A673 (cell line): ENCODE measurements at regions not wholly inside any gene's neighbourhood (a gene's known extent, or its start where the extent isn't known, plus 50 kb on each side); places are given as distances from the start of the nearest gene placed in this dataset.

Experiments used
- EZH2 ChIP-seq: fragments of 200-600 bp; sonication (generic); IDR thresholded peaks from 2 replicates; pipeline ENCODE4 v1.6.1; 2017; ENCODE audit warnings: borderline replicate concordance, low read depth, mild to moderate bottlenecking, mixed read lengths, antibody characterized with exemption, low read length; ENCODE audit not compliant: poor library complexity, severe bottlenecking
- TF ChIP-seq, protein P1 (sequence below): fragments of 300-800, 200-600 bp; sonication (generic); conservative IDR thresholded peaks from 2 replicates; pipeline ENCODE4 v1.5.1; 2017; ENCODE audit warnings: low read depth, mild to moderate bottlenecking, antibody characterized with exemption, low read length, moderate library complexity, mixed read lengths

DNA sequence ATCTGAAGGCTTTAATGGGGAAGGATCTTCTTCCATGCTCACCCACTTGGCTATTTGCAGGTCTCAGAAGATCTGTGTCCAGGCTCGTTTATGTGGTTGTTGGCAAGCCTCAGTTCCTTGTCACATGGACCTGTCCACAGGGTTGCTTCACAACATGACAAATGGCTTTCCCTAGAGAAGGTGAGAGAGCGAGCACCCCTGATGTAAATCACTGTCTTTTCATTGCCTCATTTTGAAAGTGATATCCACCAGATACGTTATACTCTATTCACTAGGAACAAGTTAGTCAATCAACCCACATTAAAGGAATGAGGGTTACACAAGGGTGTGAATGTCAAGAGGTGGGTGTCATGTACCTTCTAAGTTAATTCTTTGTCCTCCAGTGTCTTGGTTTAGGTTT is 433.3 kb downstream of the RPS6KC1 start:
- TF ChIP-seq, protein P1, sequence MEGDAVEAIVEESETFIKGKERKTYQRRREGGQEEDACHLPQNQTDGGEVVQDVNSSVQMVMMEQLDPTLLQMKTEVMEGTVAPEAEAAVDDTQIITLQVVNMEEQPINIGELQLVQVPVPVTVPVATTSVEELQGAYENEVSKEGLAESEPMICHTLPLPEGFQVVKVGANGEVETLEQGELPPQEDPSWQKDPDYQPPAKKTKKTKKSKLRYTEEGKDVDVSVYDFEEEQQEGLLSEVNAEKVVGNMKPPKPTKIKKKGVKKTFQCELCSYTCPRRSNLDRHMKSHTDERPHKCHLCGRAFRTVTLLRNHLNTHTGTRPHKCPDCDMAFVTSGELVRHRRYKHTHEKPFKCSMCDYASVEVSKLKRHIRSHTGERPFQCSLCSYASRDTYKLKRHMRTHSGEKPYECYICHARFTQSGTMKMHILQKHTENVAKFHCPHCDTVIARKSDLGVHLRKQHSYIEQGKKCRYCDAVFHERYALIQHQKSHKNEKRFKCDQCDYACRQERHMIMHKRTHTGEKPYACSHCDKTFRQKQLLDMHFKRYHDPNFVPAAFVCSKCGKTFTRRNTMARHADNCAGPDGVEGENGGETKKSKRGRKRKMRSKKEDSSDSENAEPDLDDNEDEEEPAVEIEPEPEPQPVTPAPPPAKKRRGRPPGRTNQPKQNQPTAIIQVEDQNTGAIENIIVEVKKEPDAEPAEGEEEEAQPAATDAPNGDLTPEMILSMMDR: no peak
- TF ChIP-seq EZH2: no peak
